ENCODE measurements at regions not wholly inside any gene's neighbourhood (a gene's known extent, or its start where the extent isn't known, plus 50 kb on each side); places are given as distances from the start of the nearest gene placed in this dataset.

DNA sequence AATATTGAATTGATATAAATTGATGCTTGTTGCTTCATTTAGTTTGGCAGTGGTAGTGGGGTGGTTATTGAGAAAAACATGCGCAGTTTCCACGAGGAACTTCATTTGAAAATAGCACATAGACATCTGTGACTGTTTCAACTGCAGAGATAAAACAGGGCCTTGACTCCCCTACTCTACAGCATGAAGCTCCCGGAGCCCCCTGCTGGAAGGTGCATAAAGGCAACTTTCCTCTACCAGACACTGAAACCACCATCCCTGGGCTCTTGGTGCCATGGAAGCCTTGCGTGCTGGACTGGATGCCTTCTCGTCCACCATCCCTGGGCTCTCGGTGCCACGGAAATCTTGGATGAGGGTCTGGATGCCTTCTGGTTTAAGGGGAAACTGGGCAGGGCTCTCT is 195.9 kb downstream of the CSNK2A3 start:
- DNase-seq = no peak
- no peaks in the 10 kb centered on the region for H3K4me1 ChIP-seq
- H3K27ac ChIP-seq = no peak overlapping the region
- intact Hi-C loops (cut with DNase I; ENCODE audit: low total_unique reads) = no loop called here
- TF ChIP-seq, protein P1, sequence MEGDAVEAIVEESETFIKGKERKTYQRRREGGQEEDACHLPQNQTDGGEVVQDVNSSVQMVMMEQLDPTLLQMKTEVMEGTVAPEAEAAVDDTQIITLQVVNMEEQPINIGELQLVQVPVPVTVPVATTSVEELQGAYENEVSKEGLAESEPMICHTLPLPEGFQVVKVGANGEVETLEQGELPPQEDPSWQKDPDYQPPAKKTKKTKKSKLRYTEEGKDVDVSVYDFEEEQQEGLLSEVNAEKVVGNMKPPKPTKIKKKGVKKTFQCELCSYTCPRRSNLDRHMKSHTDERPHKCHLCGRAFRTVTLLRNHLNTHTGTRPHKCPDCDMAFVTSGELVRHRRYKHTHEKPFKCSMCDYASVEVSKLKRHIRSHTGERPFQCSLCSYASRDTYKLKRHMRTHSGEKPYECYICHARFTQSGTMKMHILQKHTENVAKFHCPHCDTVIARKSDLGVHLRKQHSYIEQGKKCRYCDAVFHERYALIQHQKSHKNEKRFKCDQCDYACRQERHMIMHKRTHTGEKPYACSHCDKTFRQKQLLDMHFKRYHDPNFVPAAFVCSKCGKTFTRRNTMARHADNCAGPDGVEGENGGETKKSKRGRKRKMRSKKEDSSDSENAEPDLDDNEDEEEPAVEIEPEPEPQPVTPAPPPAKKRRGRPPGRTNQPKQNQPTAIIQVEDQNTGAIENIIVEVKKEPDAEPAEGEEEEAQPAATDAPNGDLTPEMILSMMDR (IDR thresholded peaks at IDR 0.05) = peak; percentile 22 to 23
- no peak overlapping the region for H3K4me3 ChIP-seq
- H3K36me3 ChIP-seq = no peaks in the 10 kb centered on the region
- H3K27me3 ChIP-seq = no peaks in the 10 kb centered on the region
- H3K9me3 ChIP-seq = no peaks in the 10 kb centered on the region

- intact Hi-C loops (cut with DNase I; ENCODE audit: low total_unique reads) = no loop called here
- no peaks in the 10 kb centered on the region for H3K9me3 ChIP-seq
- no peaks in the 10 kb centered on the region for H3K4me1 ChIP-seq
- TF ChIP-seq, protein P1 (IDR thresholded peaks at IDR 0.05) = peak; percentile 14 to 15
- H3K4me3 ChIP-seq = no peak overlapping the region
- no peak overlapping the region for H3K27ac ChIP-seq
- no peaks in the 10 kb centered on the region for H3K27me3 ChIP-seq
- H3K36me3 ChIP-seq = no peaks in the 10 kb centered on the region
- DNase-seq = no peak
These were observed 196.9 kb downstream of the CSNK2A3 start for GRCh38 chr11:11155962-11156815.

- no peaks in the 10 kb centered on the region for H3K36me3 ChIP-seq
- peaks cover 0 to 16% (median 10%) of the 10 kb centered on the region in 4 donors for H3K4me1 ChIP-seq
- no peaks in the 10 kb centered on the region for H3K9me3 ChIP-seq
- no peak for DNase-seq
- no peaks in the 10 kb centered on the region for H3K27me3 ChIP-seq
- no peak overlapping the region for H3K27ac ChIP-seq
- TF ChIP-seq, protein P1 (IDR thresholded peaks at IDR 0.05) = no peak
- H3K4me3 ChIP-seq = no peak overlapping the region
- intact Hi-C loops (cut with DNase I; ENCODE audit: low total_unique reads) = no loop called here
These were observed 200.2 kb downstream of the CSNK2A3 start for GRCh38 chr11:11152877-11153276.

GRCh38 chr11:11149671-11150459 is 203.2 kb downstream of the CSNK2A3 start:
- TF ChIP-seq, protein P1 (IDR thresholded peaks at IDR 0.05) = no peak
- Histone ChIP-seq H3K36me3 (no peaks in the 10 kb centered on the region), H3K27ac (no peak overlapping the region), H3K4me3 (no peak overlapping the region), H3K9me3 (no peaks in the 10 kb centered on the region), H3K27me3 (no peaks in the 10 kb centered on the region), H3K4me1 (peaks cover 0 to 31% (median 14%) of the 10 kb centered on the region in 4 donors)
- DNase-seq = no peak
- intact Hi-C loops (cut with DNase I; ENCODE audit: low total_unique reads) = no loop called here

DNA sequence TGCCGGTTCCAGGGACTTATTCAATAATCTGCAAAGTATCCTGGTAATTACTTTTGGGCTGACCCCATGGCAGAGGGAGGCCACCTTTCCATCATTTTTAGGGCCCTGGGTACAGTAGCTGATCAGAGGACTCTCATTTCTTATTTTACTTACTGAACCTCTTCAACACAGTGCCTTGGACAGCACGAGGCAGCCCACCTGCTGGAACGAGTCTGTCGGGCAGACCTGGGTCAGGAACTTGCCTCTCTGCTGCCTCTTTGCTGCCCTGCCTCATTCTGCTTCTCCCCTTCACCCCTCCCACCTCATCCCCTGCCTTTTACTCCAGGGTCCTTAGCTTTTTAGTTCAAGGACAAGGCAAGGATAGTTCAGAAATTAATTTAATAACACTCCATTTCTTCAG is 204.5 kb downstream of the CSNK2A3 start:
- no peaks in the 10 kb centered on the region for H3K36me3 ChIP-seq
- peaks cover 0 to 39% (median 15%) of the 10 kb centered on the region in 4 donors for H3K4me1 ChIP-seq
- intact Hi-C loops (cut with DNase I; ENCODE audit: low total_unique reads) = no loop called here
- no peak for DNase-seq
- no peaks in the 10 kb centered on the region for H3K27me3 ChIP-seq
- no peak overlapping the region for H3K4me3 ChIP-seq
- H3K9me3 ChIP-seq = no peaks in the 10 kb centered on the region
- TF ChIP-seq, protein P1 (IDR thresholded peaks at IDR 0.05) = no peak
- peak overlapping the region; percentile 39 to 46 for H3K27ac ChIP-seq

Measured in tibial artery (tissue), 4 donors.